HCT116 (cell line): ENCODE measurements at regions not wholly inside any gene's neighbourhood (a gene's known extent, or its start where the extent isn't known, plus 50 kb on each side); places are given as distances from the start of the nearest gene placed in this dataset.

Experiments used
- ATAC-seq: fragments of 200-7000 bp; cut with Tn5 transposase; 2 replicates; pipeline ENCODE4 v1.9.1; 2020; ENCODE audit warnings: mild to moderate bottlenecking, moderate library complexity
- BruUV-seq: library from RNA; stranded (reverse); fragments of 400-500 nt; replicated peaks from 2 replicates; lab custom pipeline; 2021; lab: Mats Ljungman, UMichigan
- CTCF ChIA-PET: fragments of 300-600 bp; sonication (Branson Sonifier 250); formaldehyde crosslinking; loops from one replicate; lab custom pipeline; 2021; ENCODE audit warnings: antibody characterized with exemption; lab: Charles Lee
- POLR2A ChIA-PET: fragments of 300-600, 350-600 bp; sonication (Branson Sonifier 250); formaldehyde crosslinking; loops from one replicate; lab custom pipeline; 2021; ENCODE audit warnings: antibody characterized with exemption; lab: Charles Lee
- RAD21 ChIA-PET, 2 experiments: fragments of 300-600 bp; sonication (Branson Sonifier 250); formaldehyde crosslinking; loops; one replicate each; lab custom pipeline; 2023; ENCODE audit warnings: low total read pairs in 2 of 2; ENCODE audit not compliant: uncharacterized antibody in 2 of 2, unreplicated experiment in 2 of 2, low non-redundant PET in 1 of 2; lab: Charles Lee
- DNase-seq: peaks from one replicate; pipeline ENCODE4 v3.0.0-alpha.2; 2010; ENCODE audit warnings: low read depth, low spot score
- H2AFZ ChIP-seq: fragments of 200-600 bp; shearing (Covaris generic), sonication (generic); 2 replicates; pipeline ENCODE4 v1.6.1; 2017; ENCODE audit warnings: low read depth, mixed run types, mixed read lengths, antibody characterized with exemption, low read length; ENCODE audit not compliant: poor library complexity, severe bottlenecking
- H3K27ac ChIP-seq: 2 replicates; pipeline ENCODE4 v1.5.1; 2012; ENCODE audit warnings: low read depth, low read length
- H3K27me3 ChIP-seq: fragments of 200-600 bp; sonication (generic); 2 replicates; pipeline ENCODE4 v1.6.1; 2016; ENCODE audit warnings: mixed run types, low read length, mixed read lengths; ENCODE audit not compliant: insufficient read depth
- H3K36me3 ChIP-seq, 2 experiments: fragments of 200-500 bp in 1 of 2; fragments of 200-600 bp in 1 of 2; sonication (Bioruptor generic) in 1 of 2; sonication (generic) in 1 of 2; 2 replicates each; pipeline versions ENCODE4 v1.5.1 to v1.6.1; 2014 to 2016; ENCODE audit warnings: low read length in 2 of 2, inconsistent platforms in 1 of 2, mixed read lengths in 1 of 2, mixed run types in 1 of 2; ENCODE audit not compliant: insufficient read depth in 2 of 2, control insufficient read depth in 1 of 2
- H3K4me1 ChIP-seq, 2 experiments: fragments of 200-600 bp in 1 of 2; sonication (generic) in 1 of 2; 2 replicates each; pipeline versions ENCODE4 v1.5.1 to v1.6.1; 2012 to 2017; ENCODE audit warnings: low read length in 2 of 2, inconsistent platforms in 1 of 2, mild to moderate bottlenecking in 1 of 2, mixed read lengths in 1 of 2, mixed run types in 1 of 2, moderate library complexity in 1 of 2; ENCODE audit not compliant: insufficient read depth in 2 of 2, control insufficient read depth in 1 of 2
- H3K4me2 ChIP-seq: fragments of 200-600 bp; sonication (generic); 2 replicates; pipeline ENCODE4 v1.6.1; 2017; ENCODE audit warnings: mixed run types, low read length, mixed read lengths
- H3K4me3 ChIP-seq, 2 experiments: fragments of 200-600 bp in 1 of 2; sonication (generic) in 1 of 2; replicated peaks in 1 of 2; 2 replicates each; pipeline ENCODE4 v1.5.1; 2011 to 2016; ENCODE audit warnings: low read length in 2 of 2, control low read depth in 1 of 2, low read depth in 1 of 2, mild to moderate bottlenecking in 1 of 2, mixed read lengths in 1 of 2, mixed run types in 1 of 2
- H3K79me2 ChIP-seq: fragments of 200-600 bp; sonication (generic); 2 replicates; pipeline ENCODE4 v1.6.1; 2017; ENCODE audit warnings: mild to moderate bottlenecking, mixed run types, low read length, moderate library complexity, mixed read lengths; ENCODE audit not compliant: insufficient read depth
- H3K9ac ChIP-seq: fragments of 200-600 bp; sonication (generic); 2 replicates; pipeline ENCODE4 v1.6.1; 2016; ENCODE audit warnings: low read length, mixed read lengths
- H3K9me2 ChIP-seq: fragments of 200-600 bp; sonication (generic), shearing (Covaris generic); 2 replicates; pipeline ENCODE4 v1.6.1; 2017; ENCODE audit warnings: mixed run types, mild to moderate bottlenecking, moderate library complexity; ENCODE audit not compliant: insufficient read depth
- H3K9me3 ChIP-seq, 2 experiments: fragments of 200-500 bp in 1 of 2; fragments of 200-600 bp in 1 of 2; sonication (Bioruptor generic) in 1 of 2; sonication (generic) in 1 of 2; 2 replicates each; pipeline ENCODE4 v1.6.1; 2014 to 2017; ENCODE audit warnings: low read length in 2 of 2, mixed read lengths in 2 of 2, inconsistent platforms in 1 of 2, low read depth in 1 of 2, mild to moderate bottlenecking in 1 of 2, mixed run types in 1 of 2, moderate library complexity in 1 of 2; ENCODE audit not compliant: control insufficient read depth in 1 of 2, insufficient read depth in 1 of 2
- H4K20me1 ChIP-seq: fragments of 200-600 bp; sonication (generic), shearing (Covaris generic); 2 replicates; pipeline ENCODE4 v1.6.1; 2017; ENCODE audit warnings: mixed run types, mild to moderate bottlenecking, moderate library complexity; ENCODE audit not compliant: insufficient read depth
- CBX3 ChIP-seq: IDR thresholded peaks from 2 replicates; pipeline ENCODE4 v1.6.1; 2012; ENCODE audit warnings: low read depth
- CTCF ChIP-seq, 3 experiments: fragments of 200-600 bp in 1 of 3; sonication (generic) in 1 of 3; IDR thresholded peaks in 2 of 3; conservative IDR thresholded peaks in 1 of 3; 2 replicates each; pipeline ENCODE4 v1.5.1; 2012 to 2017; ENCODE audit warnings: low read depth in 2 of 3, low read length in 2 of 3, antibody characterized with exemption in 1 of 3, borderline replicate concordance in 1 of 3, control low read depth in 1 of 3, mild to moderate bottlenecking in 1 of 3, mixed read lengths in 1 of 3, mixed run types in 1 of 3, moderate library complexity in 1 of 3; ENCODE audit not compliant: insufficient read depth in 1 of 3
- EGR1 ChIP-seq: IDR thresholded peaks from 2 replicates; pipeline ENCODE4 v1.6.1; 2012; ENCODE audit warnings: low read depth
- ELF1 ChIP-seq: IDR thresholded peaks from 2 replicates; pipeline ENCODE4 v1.6.1; 2012; ENCODE audit warnings: low read depth, borderline replicate concordance
- EZH2 ChIP-seq: fragments of 200-600 bp; sonication (generic); IDR thresholded peaks from 2 replicates; pipeline ENCODE4 v1.6.1; 2017; ENCODE audit warnings: antibody characterized with exemption, mixed run types
- EZH2phosphoT487 ChIP-seq: fragments of 200-600 bp; IDR thresholded peaks from 2 replicates; pipeline ENCODE4 v1.6.1; 2018; ENCODE audit warnings: antibody characterized with exemption, borderline replicate concordance
- FOSL1 ChIP-seq: IDR thresholded peaks from 2 replicates; pipeline ENCODE4 v1.6.1; 2012; ENCODE audit warnings: low read depth
- JUND ChIP-seq: IDR thresholded peaks from 2 replicates; pipeline ENCODE4 v1.6.1; 2012
- MAX ChIP-seq: IDR thresholded peaks from 2 replicates; pipeline ENCODE4 v1.6.1; 2012
- POLR2A ChIP-seq: IDR thresholded peaks from 2 replicates; pipeline ENCODE4 v1.7.0; 2011; ENCODE audit warnings: borderline replicate concordance; ENCODE audit not compliant: insufficient read depth, insufficient read length; ENCODE audit errors: extremely low read depth
- POLR2AphosphoS5 ChIP-seq: IDR thresholded peaks from 2 replicates; pipeline ENCODE4 v1.6.1; 2011; ENCODE audit warnings: mild to moderate bottlenecking, low read depth, low read length, moderate library complexity
- REST ChIP-seq: IDR thresholded peaks from 2 replicates; pipeline ENCODE4 v1.6.1; 2012; ENCODE audit warnings: low read depth
- SP1 ChIP-seq: IDR thresholded peaks from 2 replicates; pipeline ENCODE4 v1.6.1; 2012; ENCODE audit warnings: low read depth
- YY1 ChIP-seq: IDR thresholded peaks from 2 replicates; pipeline ENCODE4 v1.6.1; 2011; ENCODE audit warnings: low read length, low read depth, moderate library complexity, mild to moderate bottlenecking; ENCODE audit not compliant: insufficient replicate concordance; ENCODE audit errors: extremely low read depth
- ZFX ChIP-seq: fragments of 450-650 bp; IDR thresholded peaks from 2 replicates; pipeline ENCODE4 v1.6.1; 2017
- ZNF274 ChIP-seq: fragments of 200-500 bp; sonication (Bioruptor generic); IDR thresholded peaks from 2 replicates; pipeline ENCODE4 v1.6.1; 2014; ENCODE audit warnings: mild to moderate bottlenecking, low read depth, low read length, inconsistent platforms
- intact Hi-C: fragments of 100-400 bp; cut with micrococcal nuclease; formaldehyde crosslinking; loops from 2 replicates; pipeline ENCODE4 v1.10.0; 2022

GRCh38 chr2:18395555-18395954, 164.9 kb downstream of the RDH14 start:
- no peaks in the 10 kb centered on the region for H4K20me1 ChIP-seq
- no peak overlapping the region for H2AFZ ChIP-seq
- H3K27me3 ChIP-seq = peaks cover 17% of the 10 kb centered on the region
- H3K79me2 ChIP-seq = no peaks in the 10 kb centered on the region
- CTCF ChIA-PET = no interaction called here
- POLR2A ChIA-PET = no interaction called here
- no peak overlapping the region for H3K9ac ChIP-seq
- no peak overlapping the region for H3K4me2 ChIP-seq
- DNase-seq (no peak), ATAC-seq (no peak)
- no peaks in the 10 kb centered on the region for H3K9me2 ChIP-seq
- no peak overlapping the region for H3K27ac ChIP-seq
- H3K9me3 ChIP-seq = no peaks in the 10 kb centered on the region
- intact Hi-C loops = no loop called here
- H3K36me3 ChIP-seq = no peaks in the 10 kb centered on the region
- no peaks in the 10 kb centered on the region for H3K4me1 ChIP-seq
- no TSS peak for BruUV-seq
- TF ChIP-seq CBX3 (no peak), FOSL1 (no peak), EZH2phosphoT487 (no peak), ZFX (no peak), EZH2 (no peak), ZNF274 (no peak), JUND (no peak), POLR2A (no peak), POLR2AphosphoS5 (no peak), MAX (no peak), SP1 (no peak), ELF1 (no peak), EGR1 (no peak), YY1 (no peak), CTCF (IDR thresholded peaks at IDR 0.05 in 2 of 3, conservative IDR thresholded peaks at IDR 0.05 in 1 of 3; ENCODE audit: borderline replicate concordance in 1 of 3, insufficient read depth in 1 of 3, low read depth in 2 of 3, low read length in 2 of 3) (no peak), REST (no peak)
- H3K4me3 ChIP-seq = no peak overlapping the region
- RAD21 ChIA-PET = no interaction called here
